Thyroid gland (tissue), 4 donors: ENCODE measurements at regions not wholly inside any gene's neighbourhood (a gene's known extent, or its start where the extent isn't known, plus 50 kb on each side); places are given as distances from the start of the nearest gene placed in this dataset.

Experiments used
- DNase-seq, 2 donors: peaks; one replicate each; pipeline ENCODE4 v3.0.0-alpha.2; 2019
- H3K27ac ChIP-seq, 3 donors: fragments of 200-600 bp; sonication (generic); 1 replicate in 2 of 3; 2 replicates in 1 of 3; pipeline ENCODE4 v1.5.1; 2016 to 2019; ENCODE audit warnings: mild to moderate bottlenecking in 1 of 3, moderate library complexity in 1 of 3
- H3K27me3 ChIP-seq: fragments of 200-600 bp; sonication (generic); one replicate; pipeline ENCODE4 v1.5.1; 2019
- H3K36me3 ChIP-seq, 2 donors: fragments of 200-600 bp; sonication (generic); one replicate each; pipeline ENCODE4 v1.5.1; 2016 to 2019
- H3K4me1 ChIP-seq, 2 donors: fragments of 200-600 bp; sonication (generic); one replicate each; pipeline ENCODE4 v1.5.1; 2017 to 2019
- H3K4me3 ChIP-seq, 3 donors: fragments of 200-600 bp; sonication (generic); replicated peaks in 1 of 3; 1 replicate in 2 of 3; 2 replicates in 1 of 3; pipeline ENCODE4 v1.5.1; 2016; ENCODE audit warnings: mild to moderate bottlenecking in 1 of 3
- H3K9me3 ChIP-seq: fragments of 200-600 bp; sonication (generic); one replicate; pipeline ENCODE4 v1.5.1; 2017
- POLR2A ChIP-seq, 2 donors: fragments of 450-650 bp; IDR thresholded peaks; one replicate each; pipeline ENCODE4 v1.6.1; 2017; ENCODE audit warnings: antibody characterized with exemption in 2 of 2, mild to moderate bottlenecking in 2 of 2, moderate library complexity in 1 of 2
- WGBS, 2 donors: methylation state at CpG; one replicate each; pipeline ENCODE4 v1.1.5; 2017; 5-methylcytosine and 5-hydroxymethylcytosine counted together
- intact Hi-C: fragments of 100-400 bp; cut with DNase I; formaldehyde crosslinking; loops from one replicate; pipeline ENCODE4 v1.15.1; 2023
- TF ChIP-seq, protein P1 (sequence below), 6 experiments: fragments of 200-600 bp in 3 of 6; fragments of 450-650 bp in 3 of 6; sonication (generic) in 3 of 6; IDR thresholded peaks; one replicate each; pipeline ENCODE4 v1.5.1; 2016 to 2019; ENCODE audit warnings: antibody characterized with exemption in 6 of 6, mild to moderate bottlenecking in 2 of 6, inconsistent platforms in 1 of 6, moderate library complexity in 1 of 6

DNA sequence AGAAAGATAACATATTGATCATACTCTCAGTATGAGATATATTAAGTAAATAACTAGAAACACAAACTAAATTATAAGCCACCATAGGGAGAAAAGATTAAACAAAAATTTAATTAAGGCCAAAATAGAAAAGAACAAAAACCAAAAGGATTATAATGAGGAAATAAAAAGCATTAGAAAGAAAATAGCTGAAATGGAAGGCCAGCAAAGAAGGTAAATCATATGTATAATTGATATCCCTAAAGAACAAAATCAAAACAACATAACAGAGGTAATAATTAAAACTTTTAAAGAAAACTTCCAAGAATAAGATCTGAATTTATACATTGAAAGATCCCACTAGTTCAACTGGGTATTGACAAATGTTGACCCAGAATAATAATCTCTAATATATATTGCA is 453.0 kb downstream of the LRRIQ3 start:
- TF ChIP-seq, protein P1, sequence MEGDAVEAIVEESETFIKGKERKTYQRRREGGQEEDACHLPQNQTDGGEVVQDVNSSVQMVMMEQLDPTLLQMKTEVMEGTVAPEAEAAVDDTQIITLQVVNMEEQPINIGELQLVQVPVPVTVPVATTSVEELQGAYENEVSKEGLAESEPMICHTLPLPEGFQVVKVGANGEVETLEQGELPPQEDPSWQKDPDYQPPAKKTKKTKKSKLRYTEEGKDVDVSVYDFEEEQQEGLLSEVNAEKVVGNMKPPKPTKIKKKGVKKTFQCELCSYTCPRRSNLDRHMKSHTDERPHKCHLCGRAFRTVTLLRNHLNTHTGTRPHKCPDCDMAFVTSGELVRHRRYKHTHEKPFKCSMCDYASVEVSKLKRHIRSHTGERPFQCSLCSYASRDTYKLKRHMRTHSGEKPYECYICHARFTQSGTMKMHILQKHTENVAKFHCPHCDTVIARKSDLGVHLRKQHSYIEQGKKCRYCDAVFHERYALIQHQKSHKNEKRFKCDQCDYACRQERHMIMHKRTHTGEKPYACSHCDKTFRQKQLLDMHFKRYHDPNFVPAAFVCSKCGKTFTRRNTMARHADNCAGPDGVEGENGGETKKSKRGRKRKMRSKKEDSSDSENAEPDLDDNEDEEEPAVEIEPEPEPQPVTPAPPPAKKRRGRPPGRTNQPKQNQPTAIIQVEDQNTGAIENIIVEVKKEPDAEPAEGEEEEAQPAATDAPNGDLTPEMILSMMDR (IDR thresholded peaks at IDR 0.05): no peak
- no peak for TF ChIP-seq POLR2A (IDR thresholded peaks at IDR 0.05)
- Histone ChIP-seq H3K36me3 (no peaks in the 10 kb centered on the region), H3K4me3 (no peak overlapping the region), H3K27me3 (no peaks in the 10 kb centered on the region), H3K9me3 (no peaks in the 10 kb centered on the region), H3K4me1 (no peaks in the 10 kb centered on the region), H3K27ac (no peak overlapping the region)
- intact Hi-C loops: no loop called here
- DNase-seq: no peak

GRCh38 chr1:73736125-73736524 is 461.9 kb downstream of the LRRIQ3 start:
- H3K4me1 ChIP-seq: no peaks in the 10 kb centered on the region
- WGBS, 2 donors: 62 to 63% methylated on average over 2 of the region's 2 CpGs
- no peak overlapping the region for H3K4me3 ChIP-seq
- no peaks in the 10 kb centered on the region for H3K36me3 ChIP-seq
- no peak for DNase-seq
- H3K9me3 ChIP-seq: no peaks in the 10 kb centered on the region
- no peak for TF ChIP-seq POLR2A (IDR thresholded peaks at IDR 0.05)
- TF ChIP-seq, protein P1 (IDR thresholded peaks at IDR 0.05): no peak
- H3K27ac ChIP-seq: no peak overlapping the region
- intact Hi-C loops: no loop called here
- H3K27me3 ChIP-seq: no peaks in the 10 kb centered on the region

DNA sequence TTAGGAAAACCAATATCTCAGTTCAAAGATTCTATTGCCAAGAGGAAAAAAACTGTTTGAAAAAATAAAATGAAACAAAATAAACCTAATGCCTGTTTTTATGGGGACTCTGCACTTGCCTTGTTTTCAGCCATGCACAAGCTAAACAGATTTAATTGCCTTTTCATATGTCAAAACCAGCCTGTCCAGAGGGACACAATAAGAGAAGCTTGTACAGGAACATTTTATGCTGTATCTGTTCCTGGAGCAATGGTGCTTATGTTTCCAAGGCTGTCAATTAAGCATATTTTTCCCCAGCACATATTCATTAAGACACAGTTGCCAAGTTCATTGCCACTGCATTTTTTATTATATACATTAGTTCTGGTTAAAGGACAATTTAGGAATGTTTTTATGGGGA is 470.9 kb downstream of the LRRIQ3 start:
- no peaks in the 10 kb centered on the region for H3K27me3 ChIP-seq
- no peaks in the 10 kb centered on the region for H3K36me3 ChIP-seq
- H3K4me3 ChIP-seq: no peak overlapping the region
- no peaks in the 10 kb centered on the region for H3K9me3 ChIP-seq
- intact Hi-C loops: no loop called here
- H3K4me1 ChIP-seq: peaks cover 0 to 5% of the 10 kb centered on the region in 2 donors
- TF ChIP-seq, protein P1 (IDR thresholded peaks at IDR 0.05): no peak
- no peak for TF ChIP-seq POLR2A (IDR thresholded peaks at IDR 0.05)
- no peak for DNase-seq
- H3K27ac ChIP-seq: no peak overlapping the region

DNA sequence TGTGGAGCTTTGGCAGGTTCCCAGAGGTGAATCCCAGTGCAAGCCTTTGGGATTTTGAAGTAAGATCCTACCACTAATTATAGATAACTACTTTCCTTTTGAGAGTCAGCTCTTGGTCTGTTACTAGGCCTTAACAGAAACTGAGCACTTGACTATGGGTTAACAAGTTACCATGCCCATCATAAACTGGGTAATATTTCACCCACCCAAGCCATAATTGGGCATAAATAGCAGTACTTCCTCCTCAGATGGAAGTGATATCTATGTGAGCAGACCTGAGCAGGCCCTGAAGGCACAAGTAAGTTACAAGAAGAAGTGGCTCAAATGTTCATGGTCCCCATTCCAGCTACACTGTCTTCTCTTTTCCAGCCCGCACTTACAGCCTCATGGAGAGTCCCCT is 475.9 kb downstream of the LRRIQ3 start:
- no peak for TF ChIP-seq POLR2A (IDR thresholded peaks at IDR 0.05)
- TF ChIP-seq, protein P1 (IDR thresholded peaks at IDR 0.05): no peak
- DNase-seq: no peak
- Histone ChIP-seq H3K27ac (no peak overlapping the region), H3K4me3 (no peak overlapping the region), H3K9me3 (no peaks in the 10 kb centered on the region), H3K36me3 (no peaks in the 10 kb centered on the region), H3K27me3 (no peaks in the 10 kb centered on the region), H3K4me1 (peaks cover 0 to under 1% of the 10 kb centered on the region in 2 donors)
- 89 to 100% methylated on average over 1 of the region's 1 CpG for WGBS, 2 donors
- intact Hi-C loops: no loop called here

- H3K9me3 ChIP-seq: no peaks in the 10 kb centered on the region
- 100% methylated on average over 1 of the region's 1 CpG for WGBS, 2 donors
- TF ChIP-seq, protein P1 (IDR thresholded peaks at IDR 0.05): no peak
- no peak for TF ChIP-seq POLR2A (IDR thresholded peaks at IDR 0.05)
Measured at GRCh38 chr1:73717976-73718375, 480.0 kb downstream of the LRRIQ3 start.

More at GRCh38 chr1:73717976-73718375, 480.0 kb downstream of the LRRIQ3 start:
- no peak for DNase-seq
- Histone ChIP-seq H3K36me3 (no peaks in the 10 kb centered on the region), H3K27ac (no peak overlapping the region), H3K27me3 (no peaks in the 10 kb centered on the region), H3K4me1 (no peaks in the 10 kb centered on the region), H3K4me3 (no peak overlapping the region)
- intact Hi-C loops: no loop called here
